ES-I3 (cell line): ENCODE measurements at regions not wholly inside any gene's neighbourhood (a gene's known extent, or its start where the extent isn't known, plus 50 kb on each side); places are given as distances from the start of the nearest gene placed in this dataset.

Experiments
- H3K36me3 ChIP-seq: 2 replicates; pipeline ENCODE4 v1.6.1; 2013; ENCODE audit warnings: mild to moderate bottlenecking, low read length, control low read depth, moderate library complexity; ENCODE audit not compliant: insufficient read depth
- H3K4me1 ChIP-seq: 2 replicates; pipeline ENCODE4 v1.6.1; 2013; ENCODE audit warnings: mild to moderate bottlenecking, control low read depth, low read length; ENCODE audit not compliant: insufficient read depth
- H3K9ac ChIP-seq: 2 replicates; pipeline ENCODE4 v1.6.1; 2013; ENCODE audit warnings: low read depth, mild to moderate bottlenecking, low read length, moderate library complexity
- H3K9me3 ChIP-seq: 2 replicates; pipeline ENCODE4 v1.6.1; 2013; ENCODE audit warnings: mild to moderate bottlenecking, low read length, moderate library complexity; ENCODE audit not compliant: control insufficient read depth, insufficient read depth

DNA sequence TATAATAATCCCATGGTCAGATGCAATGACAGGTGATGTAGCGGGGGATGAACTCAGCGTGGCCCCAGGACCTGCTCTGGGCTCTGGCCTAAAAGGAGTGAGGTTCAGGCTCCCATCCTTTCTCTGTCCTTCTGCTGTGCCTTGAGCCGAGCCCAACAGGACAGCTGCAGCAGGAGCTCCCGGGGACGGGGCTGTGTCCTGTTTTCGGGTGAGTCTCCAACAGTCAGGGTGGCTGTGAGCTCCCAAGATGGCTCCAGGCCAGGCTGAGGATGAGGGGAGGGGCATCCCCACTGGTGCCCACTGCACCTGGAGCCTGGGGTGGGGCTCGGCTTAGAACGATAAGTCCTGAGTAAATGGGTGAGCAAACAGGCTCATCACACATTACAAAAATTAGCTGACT lies 1385.0 kb downstream of the BRD1 start:
- H3K4me1 ChIP-seq, result no peaks in the 10 kb centered on the region
- no peak overlapping the region for H3K9ac ChIP-seq
- no peaks in the 10 kb centered on the region for H3K9me3 ChIP-seq
- no peaks in the 10 kb centered on the region for H3K36me3 ChIP-seq

DNA sequence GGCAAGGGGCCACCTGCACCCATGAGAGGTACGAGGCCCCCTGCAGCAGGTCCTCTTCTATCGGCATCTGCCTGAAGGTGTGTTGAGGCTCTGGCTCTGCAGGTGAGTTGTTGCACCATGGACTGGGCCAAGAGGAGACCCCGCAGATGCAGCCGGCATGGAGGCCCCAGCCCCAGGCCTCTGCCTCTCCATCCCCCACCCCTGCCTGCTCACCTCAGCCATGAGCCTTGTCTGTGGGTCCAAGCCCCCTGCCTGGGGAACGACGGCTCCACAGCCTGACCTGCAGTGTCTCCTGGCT lies 1386.2 kb downstream of the BRD1 start:
- Histone ChIP-seq H3K9me3 (no peaks in the 10 kb centered on the region), H3K4me1 (no peaks in the 10 kb centered on the region), H3K9ac (no peak overlapping the region), H3K36me3 (no peaks in the 10 kb centered on the region)

DNA sequence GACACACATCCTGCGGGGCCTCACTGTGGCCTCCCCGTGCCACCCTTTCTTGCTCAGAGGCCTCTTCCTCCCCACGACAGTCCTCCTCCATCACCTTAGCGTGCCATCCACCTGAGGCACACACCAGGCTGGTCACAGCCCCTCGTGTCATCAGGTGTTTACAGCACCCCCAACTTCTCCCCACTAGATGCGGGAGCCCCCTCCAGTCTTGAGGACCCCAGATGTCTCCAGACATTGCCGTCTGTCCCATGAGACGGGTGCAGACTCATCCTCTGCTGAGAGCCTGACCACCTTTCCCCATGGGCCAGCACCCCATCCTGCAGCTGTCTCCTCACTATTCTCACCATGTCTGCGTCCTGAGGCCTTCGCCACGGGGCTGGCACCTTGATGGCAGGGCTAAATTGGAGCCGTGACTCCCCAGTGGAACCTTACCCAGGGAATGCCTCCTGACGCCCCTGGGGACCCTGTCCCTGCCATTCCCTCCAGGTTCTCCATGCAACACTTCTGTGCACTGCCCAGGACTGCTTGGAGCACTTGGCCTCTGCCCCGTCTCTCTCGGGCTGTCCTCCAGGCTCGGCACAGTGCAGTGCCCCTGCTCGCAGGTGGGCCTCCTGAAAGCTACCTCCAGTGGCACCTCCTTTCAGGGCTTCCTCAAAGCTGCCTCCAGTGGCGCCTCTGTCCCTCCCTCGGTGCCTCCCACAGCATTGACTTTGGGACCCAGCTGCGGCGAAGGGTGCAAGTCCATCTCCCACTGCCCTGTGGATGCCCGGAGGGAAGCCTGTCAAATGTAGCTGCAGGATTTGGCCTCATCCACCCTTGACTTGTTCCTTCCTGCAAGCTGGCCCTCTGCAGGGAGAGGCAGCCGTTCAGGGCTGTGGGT lies 1386.8 kb downstream of the BRD1 start:
- Histone ChIP-seq H3K36me3 (no peaks in the 10 kb centered on the region), H3K9ac (no peak overlapping the region), H3K9me3 (no peaks in the 10 kb centered on the region), H3K4me1 (no peaks in the 10 kb centered on the region)

DNA sequence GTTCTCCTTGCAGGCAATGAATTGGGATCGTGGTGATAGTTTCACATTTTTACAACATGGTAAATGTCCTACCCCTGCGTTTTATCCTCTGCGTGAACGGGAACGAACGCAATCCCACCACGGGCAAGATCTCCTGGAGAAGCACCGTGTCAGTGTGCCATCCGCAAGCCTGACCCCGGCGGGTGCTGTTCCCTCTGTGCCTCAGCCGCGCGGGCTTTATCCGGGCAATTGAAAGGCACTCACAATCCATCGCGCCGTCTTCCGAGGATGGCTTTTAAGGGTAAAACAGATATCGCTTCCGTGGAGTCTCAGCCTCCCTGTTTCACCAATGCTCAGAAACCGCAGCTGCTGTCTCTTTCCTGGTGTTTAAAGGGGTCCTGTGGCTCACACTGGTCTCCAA lies 1387.5 kb downstream of the BRD1 start:
- Histone ChIP-seq H3K9ac (no peak overlapping the region), H3K9me3 (no peaks in the 10 kb centered on the region), H3K36me3 (no peaks in the 10 kb centered on the region), H3K4me1 (no peaks in the 10 kb centered on the region)

- H3K9me3 ChIP-seq, result no peaks in the 10 kb centered on the region
- no peaks in the 10 kb centered on the region for H3K4me1 ChIP-seq
- no peak overlapping the region for H3K9ac ChIP-seq
- no peaks in the 10 kb centered on the region for H3K36me3 ChIP-seq
These were observed 1388.0 kb downstream of the BRD1 start for GRCh38 chr22:48439560-48440135.

DNA sequence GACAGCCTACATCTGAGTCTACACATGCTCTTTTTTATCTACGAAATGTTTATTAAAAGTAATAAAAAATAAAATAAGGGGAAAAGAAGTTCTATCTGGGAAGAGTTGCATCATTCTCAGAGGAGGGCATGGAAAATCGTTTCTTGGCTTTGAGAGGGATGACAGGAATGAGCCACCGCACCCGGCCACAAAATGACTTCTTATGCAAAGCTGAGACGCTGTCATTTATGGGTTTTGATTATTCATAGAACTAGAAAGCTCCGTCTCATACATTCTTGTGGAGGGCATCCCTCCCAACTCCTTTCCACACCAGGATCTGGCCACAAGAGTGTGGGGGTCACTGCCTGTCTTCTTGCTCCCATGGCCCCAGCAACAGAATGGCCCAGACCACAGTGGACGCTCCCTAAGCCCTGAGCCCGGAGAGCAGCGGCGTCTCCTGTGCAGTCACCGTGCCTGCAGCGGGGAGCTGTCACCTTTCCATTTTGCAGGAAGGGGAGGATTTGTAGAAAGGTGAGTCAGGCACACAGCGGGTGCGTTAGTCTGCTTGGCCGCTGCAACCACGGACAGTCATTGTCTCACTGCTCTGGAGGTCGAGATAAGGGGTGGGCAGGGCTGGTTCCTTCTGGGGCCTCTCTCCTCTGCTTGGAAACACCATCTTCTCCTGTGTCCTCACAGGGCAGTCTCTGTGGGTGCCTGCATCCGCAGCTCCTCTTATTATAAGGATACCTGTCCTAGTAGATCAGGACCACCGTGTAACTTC lies 1388.7 kb downstream of the BRD1 start:
- Histone ChIP-seq H3K9ac (no peak overlapping the region), H3K36me3 (no peaks in the 10 kb centered on the region), H3K9me3 (no peaks in the 10 kb centered on the region), H3K4me1 (no peaks in the 10 kb centered on the region)

DNA sequence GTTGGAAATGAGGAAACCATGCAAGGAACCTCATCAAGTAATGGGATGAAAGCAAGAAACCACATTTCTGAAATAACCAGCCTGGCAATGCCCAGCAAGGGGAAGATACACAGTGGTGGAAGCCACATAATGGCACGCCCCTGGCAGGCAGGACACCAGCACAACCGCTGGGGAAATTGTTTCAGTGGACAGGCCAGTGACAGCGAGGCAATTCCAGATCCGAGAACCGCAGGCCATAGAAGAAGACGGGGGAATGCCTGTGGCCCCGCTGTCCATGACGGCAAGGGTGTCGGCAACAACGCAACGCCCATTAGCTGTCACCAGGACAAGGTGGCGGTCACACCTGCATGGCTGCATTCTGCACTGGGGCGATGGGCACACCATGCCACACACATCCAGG lies 1389.6 kb downstream of the BRD1 start:
- Histone ChIP-seq H3K9ac (no peak overlapping the region), H3K9me3 (no peaks in the 10 kb centered on the region), H3K4me1 (no peaks in the 10 kb centered on the region), H3K36me3 (no peaks in the 10 kb centered on the region)

GRCh38 chr22:48436201-48436931 lies 1391.3 kb downstream of the BRD1 start:
- H3K9me3 ChIP-seq, result no peaks in the 10 kb centered on the region
- no peaks in the 10 kb centered on the region; the same call in 1 of the 2 replicates for H3K4me1 ChIP-seq
- no peaks in the 10 kb centered on the region for H3K36me3 ChIP-seq
- H3K9ac ChIP-seq, result no peak overlapping the region

DNA sequence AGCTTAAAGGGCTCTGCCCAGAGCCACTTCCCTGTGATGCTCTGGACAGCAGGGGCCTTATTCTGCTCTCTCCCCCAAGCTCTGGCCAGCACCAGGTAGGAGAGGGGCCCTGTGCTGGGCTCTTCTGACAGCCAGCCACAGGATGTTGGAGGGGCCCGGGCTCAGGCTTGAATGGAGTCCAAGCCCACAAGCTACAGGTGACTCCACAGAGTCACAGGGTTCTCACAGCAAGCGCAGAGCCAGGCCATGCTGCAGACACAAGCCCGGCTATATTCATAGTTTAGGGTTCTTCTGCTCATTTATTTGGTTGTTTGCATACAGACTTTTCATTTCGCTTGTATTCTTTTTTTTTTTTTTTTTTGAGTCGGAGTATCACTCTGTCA lies 1392.8 kb downstream of the BRD1 start:
- Histone ChIP-seq H3K9ac (no peak overlapping the region), H3K4me1 (no peaks in the 10 kb centered on the region; the same call in 1 of the 2 replicates), H3K9me3 (no peaks in the 10 kb centered on the region), H3K36me3 (no peaks in the 10 kb centered on the region)

DNA sequence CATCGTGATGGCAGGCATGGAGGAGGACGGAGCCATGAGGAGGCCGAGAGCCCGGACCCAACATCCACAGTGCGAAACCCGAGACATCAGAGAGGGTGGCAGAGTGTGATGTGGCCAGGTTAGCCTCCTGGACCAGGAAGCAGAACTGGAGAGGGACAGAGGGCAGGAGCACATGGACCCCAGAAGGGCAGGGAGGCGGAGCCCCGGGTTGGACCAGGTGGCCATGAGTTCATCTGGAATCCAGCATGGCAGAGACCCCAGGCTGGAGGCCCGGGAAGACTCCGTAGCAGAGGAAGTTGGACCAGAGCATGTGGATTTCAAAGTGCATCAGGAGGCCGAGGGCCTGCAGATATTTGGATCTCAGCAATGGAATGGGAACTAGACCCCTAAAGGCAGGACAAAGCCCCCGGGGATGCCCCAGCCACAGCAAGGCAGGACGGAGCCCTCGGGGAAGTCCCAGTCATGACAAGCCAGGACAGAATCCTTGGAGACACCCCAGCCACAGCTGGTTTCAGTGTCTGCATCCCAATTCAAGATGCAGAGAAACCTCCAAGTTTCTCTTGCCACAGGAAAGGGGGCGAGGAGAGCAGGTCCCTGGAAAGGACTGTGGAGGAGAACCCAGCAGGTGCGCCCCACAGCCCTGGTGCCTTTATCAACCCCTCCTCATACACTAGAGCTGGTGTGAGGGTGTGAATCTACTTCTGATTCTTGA lies 1393.4 kb downstream of the BRD1 start:
- Histone ChIP-seq H3K36me3 (no peaks in the 10 kb centered on the region), H3K4me1 (no peaks in the 10 kb centered on the region; the same call in 1 of the 2 replicates), H3K9ac (no peak overlapping the region), H3K9me3 (no peaks in the 10 kb centered on the region)

GRCh38 chr22:48433647-48434046 lies 1394.0 kb downstream of the BRD1 start:
- H3K9ac ChIP-seq, result no peak overlapping the region
- no peaks in the 10 kb centered on the region for H3K36me3 ChIP-seq
- H3K9me3 ChIP-seq, result no peaks in the 10 kb centered on the region
- H3K4me1 ChIP-seq, result peaks cover 3% of the 10 kb centered on the region; the same call in 1 of the 2 replicates

GRCh38 chr22:48432781-48433518 lies 1394.7 kb downstream of the BRD1 start:
- Histone ChIP-seq H3K9ac (no peak overlapping the region), H3K36me3 (no peaks in the 10 kb centered on the region), H3K4me1 (peaks cover 6% of the 10 kb centered on the region; the same call in 1 of the 2 replicates)

DNA sequence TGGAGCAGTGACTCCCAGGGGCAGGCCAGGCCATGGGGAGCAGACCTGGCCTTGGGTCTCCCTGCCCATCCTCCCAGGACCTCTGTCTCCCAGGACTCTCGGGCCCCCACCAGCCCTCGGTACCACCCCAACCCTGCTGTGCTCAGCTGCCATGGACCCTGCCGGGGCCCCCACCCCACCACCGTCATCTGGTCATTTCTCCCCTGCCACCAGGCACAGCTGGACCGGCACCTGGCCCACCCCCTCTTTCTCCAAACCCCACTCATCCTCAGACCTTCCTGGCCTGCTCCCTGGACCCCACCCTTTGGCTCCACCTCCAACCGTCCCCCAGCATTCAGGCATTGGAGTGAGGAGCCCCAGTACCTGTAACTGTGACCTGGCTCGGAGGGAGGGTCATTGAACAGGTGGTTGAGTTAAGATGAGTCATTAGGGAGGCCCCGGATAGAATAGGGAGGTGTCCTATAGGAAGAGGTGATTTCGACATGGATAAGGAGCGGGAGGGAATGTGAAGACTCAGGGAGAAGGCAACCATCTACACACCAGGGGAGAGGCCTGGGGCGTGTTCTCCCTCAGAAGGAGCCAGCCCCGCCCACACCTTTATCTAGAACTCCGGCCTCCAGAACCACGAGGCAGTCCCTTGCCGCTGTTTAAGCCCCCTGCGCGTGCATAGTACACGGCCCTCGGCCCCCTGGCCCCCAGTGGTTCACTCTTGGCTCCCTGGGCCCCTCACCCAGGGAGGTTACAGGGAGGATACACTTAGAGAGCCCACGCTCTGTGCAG lies 1395.9 kb downstream of the BRD1 start:
- no peaks in the 10 kb centered on the region for H3K9me3 ChIP-seq
- no peak overlapping the region for H3K9ac ChIP-seq
- no peaks in the 10 kb centered on the region for H3K36me3 ChIP-seq
- H3K4me1 ChIP-seq, result peaks cover 6% of the 10 kb centered on the region; the same call in 1 of the 2 replicates

More at GRCh38 chr22:48432781-48433518, 1394.7 kb downstream of the BRD1 start:
- no peaks in the 10 kb centered on the region for H3K9me3 ChIP-seq
